Fibroblast of skin of back (primary cell): ENCODE measurements at regions not wholly inside any gene's neighbourhood (a gene's known extent, or its start where the extent isn't known, plus 50 kb on each side); places are given as distances from the start of the nearest gene placed in this dataset.

Experiments
- DNase-seq: peaks from one replicate; pipeline ENCODE4 v3.0.0-alpha.2; 2013

DNA sequence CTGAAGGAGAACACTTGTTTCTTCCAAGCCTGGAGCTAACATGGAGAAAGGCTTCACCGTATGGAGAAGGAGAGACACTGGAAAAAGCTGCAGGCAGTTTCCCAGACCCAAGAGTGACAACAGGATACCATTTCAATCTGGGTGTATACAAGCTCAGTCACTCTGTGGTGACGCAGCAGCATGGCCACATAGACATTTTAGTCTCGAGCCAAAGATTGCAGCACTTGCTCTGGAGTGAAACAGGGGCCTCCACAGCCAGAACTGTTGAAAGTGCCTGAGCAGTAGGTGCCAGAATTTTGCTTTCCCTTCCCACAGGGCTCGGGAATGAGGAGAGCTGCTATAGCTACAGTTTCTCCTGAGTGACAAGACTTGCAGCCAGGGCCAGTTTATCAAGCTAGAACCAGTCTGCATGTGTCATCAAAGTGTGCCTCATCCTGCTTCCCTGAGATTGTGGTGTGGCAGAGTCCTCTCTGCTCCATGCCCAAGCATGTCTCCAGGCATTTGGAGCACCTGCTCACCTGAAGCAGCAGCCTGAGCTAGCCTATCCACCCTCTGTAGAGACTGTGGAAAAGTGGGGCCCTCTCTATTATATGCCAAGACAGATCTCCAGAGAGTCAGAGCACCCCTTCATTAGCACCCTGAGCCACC lies 234.6 kb upstream of the CDH19 start:
- DNase-seq, result no peak

DNA sequence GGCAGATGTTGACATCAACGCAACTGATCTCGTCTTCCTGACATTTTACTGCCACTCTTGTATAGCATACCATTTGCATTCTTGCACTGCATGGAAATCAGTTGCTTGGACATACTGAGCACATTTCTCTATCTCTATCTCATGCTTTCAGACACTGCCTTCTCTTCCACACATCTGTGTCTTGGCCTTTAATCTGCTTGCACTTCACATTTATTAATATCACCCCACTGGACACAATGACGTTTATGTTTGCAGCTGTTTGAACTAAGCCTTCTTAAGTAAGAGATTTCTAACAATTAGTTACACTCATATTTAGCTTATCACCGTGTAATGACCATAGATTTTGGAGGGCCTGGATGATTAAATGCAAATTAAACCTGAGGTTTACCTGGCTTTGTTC lies 229.8 kb upstream of the CDH19 start:
- no peak for DNase-seq

DNA sequence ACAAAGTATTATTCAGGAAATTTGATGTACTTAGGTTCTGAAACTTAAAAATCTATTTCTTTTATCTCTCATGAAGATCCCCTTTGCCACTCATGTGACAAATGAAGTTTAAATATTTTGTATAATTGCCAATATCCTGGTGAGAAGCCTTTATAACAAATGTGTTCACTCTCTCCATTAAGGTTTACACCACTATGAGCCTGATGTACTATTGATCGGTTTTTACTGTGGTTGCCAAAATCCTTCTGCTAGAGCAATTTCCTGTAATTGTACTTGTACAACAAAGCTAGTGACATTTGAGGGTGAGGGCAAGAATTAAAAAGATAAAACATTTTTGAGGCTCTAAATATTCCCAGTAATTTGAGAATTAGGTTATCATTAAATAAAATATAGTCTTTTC lies 222.3 kb upstream of the CDH19 start:
- no peak for DNase-seq

DNA sequence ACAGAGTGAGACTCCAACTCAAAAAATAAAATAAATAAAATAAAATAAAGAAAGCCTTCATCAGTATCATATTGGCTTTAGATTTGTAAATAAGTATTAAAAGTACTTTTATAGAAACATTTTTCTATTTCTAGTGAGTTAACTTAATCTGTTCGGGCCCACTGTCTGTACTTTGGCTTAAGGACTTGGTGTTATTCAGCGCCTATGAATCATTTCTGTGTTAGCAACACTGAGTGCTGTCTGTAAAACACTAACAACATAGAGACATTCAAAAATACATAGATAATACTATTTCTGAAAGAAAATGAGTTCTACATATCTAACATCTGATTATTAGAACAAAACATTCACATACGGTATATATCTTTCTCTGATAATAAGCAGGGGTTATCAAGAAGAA lies 221.5 kb upstream of the CDH19 start:
- DNase-seq, result no peak

DNA sequence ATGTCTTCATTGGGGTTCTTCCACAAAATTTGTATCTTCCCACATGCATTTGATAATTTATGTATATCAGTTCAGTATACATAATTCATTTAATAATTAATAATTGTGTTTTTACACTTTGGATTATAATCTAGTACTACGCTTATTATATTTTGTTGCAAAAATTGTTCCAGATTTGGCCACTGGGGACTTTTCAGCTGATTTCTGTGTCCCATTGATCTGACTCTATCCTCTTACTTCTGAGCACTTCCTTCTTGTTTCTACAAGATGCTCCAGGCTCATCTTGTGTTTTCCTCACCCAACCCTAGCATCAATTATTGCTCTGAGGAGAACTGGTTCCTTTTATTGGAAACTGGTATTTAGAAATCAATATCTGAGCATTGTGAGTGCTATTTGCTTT lies 215.3 kb upstream of the CDH19 start:
- DNase-seq, result no peak

DNA sequence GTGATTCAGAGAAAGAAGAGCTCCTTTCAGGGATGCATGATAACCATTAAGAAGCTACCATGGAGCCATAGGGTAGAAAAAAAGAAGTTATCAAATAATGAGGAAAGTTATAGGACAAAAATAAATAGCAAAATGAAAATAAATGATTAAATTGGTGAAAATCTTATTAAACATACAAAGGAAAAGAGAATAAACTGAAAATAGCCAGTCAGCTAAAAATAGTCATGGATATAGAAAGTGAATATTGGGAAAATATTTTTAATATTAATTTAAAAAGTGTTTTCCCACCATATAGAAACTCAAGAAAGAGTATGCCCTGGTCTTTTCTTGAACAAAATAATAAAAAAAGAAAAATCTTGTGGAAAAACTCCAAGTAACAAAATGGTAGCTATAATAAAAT lies 209.2 kb upstream of the CDH19 start:
- DNase-seq, result no peak

DNA sequence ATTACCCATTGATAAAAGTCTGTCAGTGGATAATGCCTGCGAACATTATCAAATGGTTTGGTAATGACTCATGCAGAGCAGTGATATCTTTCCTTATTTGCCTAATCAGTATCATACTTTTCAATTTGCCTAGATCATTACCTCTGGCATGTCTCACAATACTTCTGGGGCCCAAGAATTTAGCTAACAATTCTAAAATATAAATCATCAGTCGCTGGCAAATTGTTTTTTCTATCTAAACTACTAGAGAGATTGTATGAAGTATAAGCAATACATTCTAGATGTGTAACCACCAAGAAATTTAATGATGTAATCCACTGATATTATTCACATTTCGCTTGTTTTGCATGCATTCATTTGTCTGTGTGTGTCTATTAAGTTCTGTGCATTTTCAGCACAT lies 191.2 kb upstream of the CDH19 start:
- peak; percentile 46 for DNase-seq

DNA sequence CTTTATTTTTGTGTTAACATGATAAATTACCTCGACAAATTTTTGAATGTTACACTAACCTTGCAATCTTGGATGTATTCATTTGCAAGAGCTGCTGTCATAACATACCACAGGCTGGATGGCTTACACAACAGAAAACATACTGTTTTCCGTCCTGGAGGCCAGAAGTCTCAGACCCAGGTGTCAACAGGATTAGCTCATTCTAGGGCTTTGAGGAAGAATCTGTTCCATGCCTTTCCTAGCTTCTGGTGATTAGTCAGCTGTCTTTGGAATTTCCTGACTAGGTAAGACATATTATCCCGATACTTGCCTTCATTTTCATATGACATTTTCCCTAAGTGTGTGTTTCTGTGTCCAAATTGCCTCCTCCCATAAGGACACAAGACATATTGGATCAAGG lies 188.6 kb upstream of the CDH19 start:
- DNase-seq, result peak; percentile 1

DNA sequence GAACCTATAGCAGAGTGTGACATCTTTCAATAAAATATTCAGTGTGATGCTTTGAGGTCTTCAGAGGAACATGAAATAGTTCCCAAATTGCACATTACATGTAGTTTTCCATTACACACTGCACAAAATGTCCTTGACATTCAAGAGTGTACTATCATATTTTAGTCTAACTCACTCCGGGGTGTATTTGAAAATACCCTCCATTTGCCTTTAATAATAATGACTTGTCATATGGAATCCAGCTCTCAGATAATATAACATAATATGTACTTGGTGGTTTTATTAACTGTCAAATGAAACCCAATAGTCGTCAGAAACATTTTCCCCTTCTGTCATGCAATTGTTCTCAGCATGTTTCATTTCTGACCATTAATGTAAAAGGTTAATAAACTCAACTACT lies 176.7 kb upstream of the CDH19 start:
- DNase-seq, result no peak

DNA sequence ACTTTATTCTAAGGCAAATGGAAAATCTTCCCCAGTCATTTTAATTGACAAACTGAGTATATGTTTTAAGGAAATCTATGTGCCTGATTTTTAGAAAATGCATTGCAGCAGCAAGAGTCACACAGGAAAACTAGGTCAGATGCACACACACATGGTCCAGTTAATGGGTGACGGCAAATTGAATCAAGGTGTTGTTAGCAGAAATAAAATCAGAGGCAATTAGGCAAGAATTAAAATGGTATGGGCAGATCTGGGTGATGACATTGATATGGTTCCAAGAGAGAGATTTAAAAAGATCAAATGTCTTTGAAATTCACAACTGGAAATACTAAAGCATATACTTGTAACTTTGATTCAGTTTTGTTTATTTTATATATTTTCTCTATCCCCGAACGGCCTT lies 174.2 kb upstream of the CDH19 start:
- no peak for DNase-seq

DNA sequence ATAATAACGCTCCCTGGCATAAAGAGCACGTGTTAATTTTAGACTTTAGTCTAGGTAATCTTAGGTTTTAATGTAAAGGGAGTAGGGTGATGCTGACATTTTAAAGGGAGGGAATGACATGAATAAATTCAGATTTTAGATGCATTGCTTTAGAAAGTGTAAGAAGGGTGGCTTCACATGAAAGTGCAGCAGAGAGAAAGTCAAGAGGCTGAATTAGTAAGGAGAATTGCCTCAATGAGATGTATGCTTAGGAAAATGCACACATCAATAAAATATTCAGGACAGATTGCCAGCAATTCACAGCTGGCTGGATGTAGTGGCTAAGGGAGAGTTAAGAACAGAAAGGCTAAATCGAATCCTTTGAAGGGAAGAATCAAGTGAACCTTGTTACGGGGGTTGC lies 165.5 kb upstream of the CDH19 start:
- no peak for DNase-seq

DNA sequence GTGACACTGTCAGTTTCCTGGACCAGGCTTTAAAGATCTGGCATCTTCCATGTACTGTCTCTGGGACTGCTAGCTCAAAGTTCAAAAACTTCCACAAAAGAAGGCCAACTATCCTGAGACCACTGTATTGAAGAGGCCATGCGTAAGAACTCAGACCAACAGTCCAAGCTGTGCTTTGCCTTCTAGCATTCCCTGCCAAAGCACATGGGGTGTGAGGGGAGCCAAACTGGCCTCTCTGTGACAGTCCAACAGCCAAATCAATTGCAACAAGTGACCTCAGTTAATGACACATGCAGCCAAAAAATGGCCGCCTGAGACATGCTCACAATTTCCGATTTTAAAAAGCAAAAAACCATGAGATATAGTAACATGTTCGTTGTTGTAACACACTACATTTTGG lies 160.3 kb upstream of the CDH19 start:
- DNase-seq, result no peak

DNA sequence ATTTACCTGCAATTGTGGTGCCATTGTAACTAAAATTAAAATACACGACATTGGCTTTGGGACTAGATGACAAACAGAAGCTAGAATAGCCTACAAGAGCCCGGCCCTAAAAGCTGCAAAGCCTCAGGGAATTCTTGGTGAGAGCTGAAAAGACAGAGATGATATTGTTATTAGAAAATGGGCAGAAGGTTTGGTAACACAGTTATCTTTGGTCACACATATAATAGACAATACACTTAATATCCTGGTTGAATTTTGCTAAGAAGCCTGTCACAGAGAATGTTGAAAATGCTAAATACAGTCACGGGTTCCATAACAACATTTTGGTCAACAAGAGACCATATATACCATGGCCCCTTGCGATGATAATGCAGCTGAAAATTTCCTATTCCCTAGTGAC lies 157.3 kb upstream of the CDH19 start:
- DNase-seq, result no peak

DNA sequence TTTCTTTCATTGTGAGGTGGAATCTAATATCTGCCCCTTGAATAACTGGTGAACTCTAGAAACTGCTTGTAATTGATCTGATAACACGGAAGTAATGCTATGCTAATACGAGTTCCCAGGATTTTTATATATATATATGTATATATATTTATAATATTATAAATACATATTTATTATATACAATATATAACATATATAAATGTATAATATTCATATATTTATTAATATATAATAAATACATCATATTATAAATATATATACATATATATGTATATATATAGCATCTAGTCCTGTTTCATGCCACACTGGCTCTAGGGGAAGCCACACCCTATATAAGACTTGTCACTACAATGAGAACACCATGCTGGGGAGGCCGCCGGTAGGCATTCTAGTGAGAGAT lies 156.7 kb upstream of the CDH19 start:
- no peak for DNase-seq

DNA sequence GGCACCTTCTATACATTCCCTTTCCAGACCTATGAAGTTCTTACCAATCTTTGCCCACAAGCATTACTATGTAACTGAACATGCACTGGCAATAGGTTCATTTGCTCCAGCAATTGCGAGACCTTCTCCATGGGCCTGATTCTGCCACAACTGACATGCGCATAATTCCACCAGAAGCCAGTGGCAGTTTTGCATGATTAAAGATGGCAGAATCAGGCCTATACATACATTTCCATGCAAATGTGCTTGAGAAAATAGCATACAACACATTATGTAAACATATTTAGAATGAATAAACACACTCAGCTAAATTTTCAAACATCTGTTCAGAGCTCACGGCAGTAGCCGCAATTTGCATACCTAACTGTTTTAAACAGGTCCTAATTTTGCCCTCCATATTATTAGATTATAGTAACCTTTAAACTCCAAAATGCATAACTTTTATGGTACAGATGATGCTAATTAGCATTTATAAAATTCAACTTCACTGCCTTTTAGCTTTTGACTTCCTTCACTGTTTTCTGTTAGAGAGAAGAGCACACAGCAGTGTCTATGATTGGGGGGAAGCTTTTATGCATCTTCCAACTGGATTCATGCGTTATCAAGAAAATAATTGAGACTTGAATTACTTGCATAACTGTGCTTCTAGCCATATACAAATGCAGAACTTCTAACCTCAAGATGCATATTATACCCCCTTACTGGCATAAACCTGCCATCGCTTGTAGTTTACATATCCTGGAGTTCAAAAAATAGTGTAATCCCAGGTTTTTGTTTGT lies 155.3 kb upstream of the CDH19 start:
- DNase-seq, result no peak

DNA sequence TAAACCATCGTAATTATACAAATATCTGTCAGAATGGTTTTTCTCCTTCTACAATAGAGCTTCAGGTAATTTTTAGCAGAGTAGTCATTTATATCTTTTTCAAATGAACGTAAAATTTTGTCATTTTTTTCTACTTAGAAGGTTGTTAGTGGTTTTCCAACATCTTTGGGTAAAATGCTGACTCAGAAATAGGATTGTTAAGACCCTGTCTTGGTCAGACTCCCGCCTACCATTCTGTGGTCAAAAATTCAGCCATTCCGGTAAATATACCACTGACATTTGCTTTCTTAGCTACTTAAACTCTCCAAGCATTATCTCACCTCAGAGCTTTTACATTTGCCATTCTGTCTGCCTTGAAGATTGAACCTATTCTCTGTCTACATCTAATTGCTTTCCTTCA lies 154.1 kb upstream of the CDH19 start:
- no peak for DNase-seq

DNA sequence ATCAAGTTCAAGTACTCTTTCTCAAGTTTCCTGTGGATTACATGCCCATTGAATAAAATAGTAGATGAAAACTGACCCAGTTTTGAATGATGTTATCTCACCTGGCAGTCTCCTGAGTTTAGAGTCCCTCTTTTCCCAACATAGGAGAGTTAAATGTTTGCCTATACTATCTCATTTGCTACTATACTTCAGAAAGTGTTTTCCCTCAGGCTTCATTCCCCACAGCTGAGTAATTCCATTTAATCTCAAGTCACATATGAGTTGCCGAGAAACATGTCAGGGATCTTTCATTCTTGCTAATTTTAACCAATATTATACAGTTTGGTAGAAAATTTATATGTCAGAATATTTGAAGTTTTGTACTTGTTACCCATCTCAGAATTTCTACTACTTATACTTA lies 150.4 kb upstream of the CDH19 start:
- no peak for DNase-seq

DNA sequence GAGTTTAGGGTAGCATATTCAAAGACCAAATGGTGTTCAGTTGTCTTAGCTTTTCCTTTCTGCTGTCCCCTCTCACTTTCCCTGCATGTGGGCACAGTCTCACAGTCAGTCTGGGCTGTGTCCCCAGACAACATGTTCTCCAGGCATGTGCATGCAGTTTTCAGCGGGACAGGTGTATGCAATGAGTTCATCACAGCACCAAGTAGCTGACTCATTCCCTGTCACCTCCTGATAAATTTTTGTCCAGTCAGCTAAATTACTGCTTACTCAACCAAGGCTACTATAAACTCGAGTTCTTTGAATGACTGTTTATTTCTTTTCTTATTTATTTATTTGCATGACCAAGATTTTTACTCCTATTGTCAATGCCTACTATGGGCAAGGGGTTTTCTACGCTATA lies 148.8 kb upstream of the CDH19 start:
- no peak for DNase-seq

DNA sequence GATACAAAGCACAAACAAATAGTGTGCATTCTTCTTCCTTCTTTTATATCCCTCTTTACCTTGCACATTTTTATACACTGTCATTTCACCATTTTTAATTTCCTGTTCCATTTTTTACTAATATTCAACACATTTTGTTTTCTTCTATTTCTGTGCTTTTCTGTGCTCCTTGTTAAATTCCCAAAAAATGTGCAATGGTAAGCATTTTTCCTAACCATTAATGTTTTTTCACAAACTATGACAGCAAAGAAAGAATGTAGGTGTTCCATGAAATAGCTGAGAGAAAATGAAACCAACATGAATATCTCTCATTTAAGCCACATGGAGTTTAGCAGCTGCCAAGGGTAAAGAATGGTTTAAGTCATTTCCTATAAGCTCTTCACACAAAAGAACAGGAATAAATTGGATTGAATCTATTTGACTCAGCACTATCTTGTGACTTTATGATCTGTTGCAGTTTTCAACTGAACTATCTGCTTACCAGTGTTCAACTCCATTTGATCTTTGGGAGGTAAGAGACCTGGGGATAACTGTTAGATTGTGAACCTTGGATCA lies 145.7 kb upstream of the CDH19 start:
- DNase-seq, result no peak

DNA sequence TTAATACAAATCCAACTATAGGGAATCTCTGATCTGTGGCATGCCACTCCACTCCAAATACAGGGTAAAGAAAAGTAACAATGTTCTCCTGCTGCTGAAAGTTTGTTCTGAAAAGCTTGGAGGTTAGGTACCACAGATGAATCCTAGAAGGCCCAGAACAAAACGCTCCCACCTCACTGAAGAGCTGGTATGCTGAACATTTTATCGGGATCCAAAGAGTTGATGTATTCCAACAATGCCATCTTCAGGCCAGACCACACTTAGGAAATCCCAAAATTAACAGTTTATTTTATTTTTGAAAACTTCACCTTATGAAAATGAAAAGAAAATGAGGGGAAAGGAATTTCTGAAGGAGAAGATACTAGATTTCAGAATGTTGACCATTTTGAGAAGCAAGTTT lies 145.1 kb upstream of the CDH19 start:
- no peak for DNase-seq

DNA sequence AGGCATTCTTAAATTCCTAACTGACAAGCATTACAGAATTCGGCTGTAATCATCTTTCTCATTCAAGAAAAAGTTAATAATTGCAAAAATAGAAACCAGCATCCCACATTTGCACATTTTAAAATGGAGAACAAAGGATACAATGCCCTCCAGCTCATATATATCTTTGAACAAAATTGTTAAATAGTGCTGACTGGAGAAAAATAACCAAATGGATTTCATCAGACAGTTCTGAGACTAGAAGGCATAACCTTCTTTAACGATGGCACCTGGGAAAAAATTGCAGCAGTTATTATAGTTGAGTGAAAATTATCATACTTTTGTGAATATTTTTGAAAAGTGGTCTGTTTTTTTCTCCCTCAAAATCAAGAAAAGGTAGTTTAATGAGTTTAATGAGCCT lies 138.9 kb upstream of the CDH19 start:
- no peak for DNase-seq

DNA sequence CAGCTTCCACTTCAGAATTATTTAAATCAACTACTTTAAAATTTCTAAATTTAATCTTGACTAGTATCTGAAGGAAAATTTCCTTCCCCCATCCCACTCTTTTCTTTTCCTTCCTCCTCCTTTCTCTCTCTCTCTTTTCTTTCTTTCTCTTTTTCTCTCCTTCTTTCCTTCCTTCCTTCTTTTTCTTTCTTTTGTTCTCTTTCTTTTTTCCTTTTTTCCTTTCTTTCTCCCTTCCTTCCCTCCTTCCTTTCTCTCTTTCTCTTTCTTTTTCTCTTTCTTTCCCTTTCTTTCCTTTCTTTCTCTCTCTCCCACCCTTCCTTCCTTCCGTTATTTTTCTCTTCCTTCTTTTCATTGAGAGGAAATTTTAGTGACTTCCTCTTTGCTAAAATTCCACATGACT lies 132.0 kb upstream of the CDH19 start:
- DNase-seq, result no peak

DNA sequence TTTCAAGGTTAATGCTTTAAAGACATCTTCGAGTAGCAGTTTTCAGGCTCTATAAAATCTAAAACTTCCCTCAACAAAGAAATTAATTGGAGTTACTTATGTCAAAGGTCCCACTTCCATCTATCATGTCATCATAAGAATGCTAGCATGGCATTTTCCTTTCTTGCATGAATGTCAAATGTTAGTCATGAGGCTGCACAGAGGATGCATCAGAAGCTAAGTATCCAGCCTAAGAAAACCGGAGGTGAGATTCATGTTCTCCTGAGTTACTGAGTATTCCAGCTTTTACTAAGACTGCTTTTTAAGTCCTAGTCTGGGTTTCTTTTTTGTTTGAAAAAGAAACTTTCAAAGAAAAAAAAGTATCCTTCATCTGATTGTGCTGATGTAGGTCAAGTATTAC lies 130.6 kb upstream of the CDH19 start:
- DNase-seq, result no peak

DNA sequence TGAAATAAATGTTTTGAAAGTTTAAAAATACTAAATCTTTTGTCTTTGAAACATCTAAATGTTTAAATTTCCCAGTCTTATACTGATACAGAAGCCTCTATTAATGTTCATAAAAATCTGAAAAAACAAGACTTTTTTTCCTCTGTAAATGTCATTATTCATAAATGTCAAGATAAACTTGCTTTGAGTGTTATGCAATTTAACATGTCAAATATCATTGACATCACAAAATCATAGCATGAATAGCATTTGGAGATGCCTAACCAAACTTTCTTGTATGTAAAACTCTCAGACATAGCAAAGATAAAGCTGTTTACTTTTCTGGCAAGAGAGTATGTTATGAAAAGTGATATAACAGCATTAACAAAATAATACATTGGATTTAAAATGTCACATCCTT lies 128.0 kb upstream of the CDH19 start:
- no peak for DNase-seq
